ENCODE measurements at regions not wholly inside any gene's neighbourhood (a gene's known extent, or its start where the extent isn't known, plus 50 kb on each side); places are given as distances from the start of the nearest gene placed in this dataset.

DNA sequence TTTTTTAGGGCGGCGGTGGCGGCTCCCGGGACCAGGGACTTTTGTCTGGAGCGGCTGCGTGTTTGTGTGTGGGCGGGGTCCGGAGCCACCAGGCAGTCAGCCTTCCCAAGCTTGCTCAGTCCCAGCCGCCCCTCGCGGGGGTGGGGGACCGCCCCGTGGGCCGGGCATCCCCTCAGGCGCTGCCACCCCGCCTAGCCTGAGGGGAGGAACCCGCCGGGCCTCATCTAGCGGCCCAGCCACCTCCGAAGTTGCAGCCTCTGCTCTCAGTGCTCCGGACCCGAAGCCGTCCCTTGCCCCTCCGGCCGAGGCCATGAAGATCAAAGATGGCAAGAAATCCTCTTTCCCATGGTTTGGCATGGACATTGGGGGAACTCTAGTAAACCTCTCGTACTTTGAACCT, 235.2 kb downstream of the OR4C45 start:
- Histone ChIP-seq H3K18ac (ENCODE audit: insufficient read length, low read depth, low read length) (no peak overlapping the region), H3K79me1 (ENCODE audit: insufficient read depth, low read depth, low read length, poor library complexity, severe bottlenecking) (no peaks in the 10 kb centered on the region), H2BK120ac (ENCODE audit: low read depth, low read length, poor library complexity, severe bottlenecking) (no peak overlapping the region), H2BK12ac (ENCODE audit: insufficient read length, low read depth, low read length) (no peak overlapping the region), H4K20me1 (ENCODE audit: control insufficient read depth, insufficient read depth, insufficient read length) (no peaks in the 10 kb centered on the region), H2BK5ac (ENCODE audit: insufficient read length, low read length) (no peak overlapping the region), H2BK15ac (ENCODE audit: low read depth, low read length) (no peak overlapping the region), H3K4me2 (ENCODE audit: insufficient read depth, insufficient read length, low read length) (no peak overlapping the region), H3K27ac (ENCODE audit: insufficient read length, low read depth, low read length) (no peak overlapping the region), H4K91ac (ENCODE audit: insufficient read length, low read depth, low read length) (no peak overlapping the region), H3K56ac (ENCODE audit: insufficient read length, low read depth, low read length) (no peak overlapping the region), H2BK20ac (ENCODE audit: low read depth, low read length, poor library complexity, severe bottlenecking) (no peak overlapping the region), H3K9me3 (ENCODE audit: control insufficient read depth, low read depth, low read length) (peaks cover 55% of the 10 kb centered on the region), H3K9ac (ENCODE audit: extremely low read depth, insufficient read length, low read length) (no peak overlapping the region), H3K23me2 (ENCODE audit: insufficient read length, low read depth, low read length, poor library complexity, severe bottlenecking) (no peaks in the 10 kb centered on the region), H3K23ac (ENCODE audit: insufficient read length, low read depth, low read length) (no peak overlapping the region), H4K5ac (ENCODE audit: insufficient read length, low read depth, low read length) (no peak overlapping the region), H3K14ac (ENCODE audit: insufficient read depth, low read length) (no peak overlapping the region), H4K8ac (replicated peaks; ENCODE audit: insufficient read length, low read depth, low read length) (no peak overlapping the region), H2AFZ (ENCODE audit: low read length) (no peak overlapping the region), H3K4me1 (ENCODE audit: insufficient read depth, low read length) (no peaks in the 10 kb centered on the region), H3K27me3 (ENCODE audit: insufficient read depth, low read length) (no peaks in the 10 kb centered on the region), H3K79me2 (ENCODE audit: insufficient read depth, low read length) (no peaks in the 10 kb centered on the region), H2AK5ac (ENCODE audit: insufficient read length, low read length) (no peak overlapping the region), H3K4ac (ENCODE audit: low read depth, low read length) (no peak overlapping the region), H3T11ph (ENCODE audit: low read length) (no peak overlapping the region)
- TF ChIP-seq, protein P1, sequence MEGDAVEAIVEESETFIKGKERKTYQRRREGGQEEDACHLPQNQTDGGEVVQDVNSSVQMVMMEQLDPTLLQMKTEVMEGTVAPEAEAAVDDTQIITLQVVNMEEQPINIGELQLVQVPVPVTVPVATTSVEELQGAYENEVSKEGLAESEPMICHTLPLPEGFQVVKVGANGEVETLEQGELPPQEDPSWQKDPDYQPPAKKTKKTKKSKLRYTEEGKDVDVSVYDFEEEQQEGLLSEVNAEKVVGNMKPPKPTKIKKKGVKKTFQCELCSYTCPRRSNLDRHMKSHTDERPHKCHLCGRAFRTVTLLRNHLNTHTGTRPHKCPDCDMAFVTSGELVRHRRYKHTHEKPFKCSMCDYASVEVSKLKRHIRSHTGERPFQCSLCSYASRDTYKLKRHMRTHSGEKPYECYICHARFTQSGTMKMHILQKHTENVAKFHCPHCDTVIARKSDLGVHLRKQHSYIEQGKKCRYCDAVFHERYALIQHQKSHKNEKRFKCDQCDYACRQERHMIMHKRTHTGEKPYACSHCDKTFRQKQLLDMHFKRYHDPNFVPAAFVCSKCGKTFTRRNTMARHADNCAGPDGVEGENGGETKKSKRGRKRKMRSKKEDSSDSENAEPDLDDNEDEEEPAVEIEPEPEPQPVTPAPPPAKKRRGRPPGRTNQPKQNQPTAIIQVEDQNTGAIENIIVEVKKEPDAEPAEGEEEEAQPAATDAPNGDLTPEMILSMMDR (conservative IDR thresholded peaks at IDR 0.05) = no peak
- Mint-ChIP-seq H3K4me3 (no peak overlapping the region), H3K27ac (no peak overlapping the region), H3K4me1 (no peaks in the 10 kb centered on the region), H3K9me3 (peaks cover 87 to 90% of the 10 kb centered on the region in 2 experiments), H3K36me3 (ENCODE audit: insufficient read depth in 1 of 3, low read depth in 3 of 3) (peaks cover 10 to 29% (median 13%) of the 10 kb centered on the region in 3 experiments; a peak in 6 of 7 replicates), H3K27me3 (ENCODE audit: low read depth) (peaks cover 4% of the 10 kb centered on the region; the same call in 1 of the 2 replicates)
- no peak for DNase-seq
- WGBS (ENCODE audit: extremely low coverage, insufficient read length, low lambda C conversion rate) = no CpG with 5 or more reads among the region's 26 CpGs

Data from H9 (cell line).